ENCODE measurements at regions not wholly inside any gene's neighbourhood (a gene's known extent, or its start where the extent isn't known, plus 50 kb on each side); places are given as distances from the start of the nearest gene placed in this dataset.

DNA sequence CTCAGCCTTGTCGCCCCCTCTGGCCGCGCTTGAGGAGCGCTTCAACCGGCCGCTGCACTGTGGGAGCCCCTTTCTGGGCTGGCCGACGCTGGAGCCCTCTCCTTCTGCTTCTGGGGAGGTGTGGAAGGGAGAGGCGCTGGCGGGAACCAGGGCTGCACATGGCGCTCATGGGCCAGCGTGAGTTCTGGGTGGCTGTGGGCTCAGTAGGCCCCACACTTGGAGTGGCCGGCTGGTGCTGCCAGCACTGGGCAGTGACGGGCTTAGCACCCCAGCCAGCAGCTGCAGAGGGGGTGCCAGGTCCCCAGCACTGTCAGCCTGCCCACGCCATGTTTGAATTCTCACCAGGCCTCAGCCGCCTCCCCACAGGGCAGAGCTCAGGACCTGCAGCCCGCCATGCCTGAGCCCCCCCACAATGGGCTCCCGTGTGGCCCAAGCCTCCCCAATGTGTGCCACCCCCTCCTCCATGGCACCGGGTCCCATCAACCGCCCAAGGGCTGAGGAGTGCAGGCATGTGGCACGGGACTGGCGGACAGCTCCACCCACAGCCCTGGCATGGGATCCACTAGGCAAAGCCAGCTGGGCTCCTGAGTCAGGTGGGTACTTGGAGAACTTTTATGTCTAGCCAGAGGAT lies 615.2 kb downstream of the TRIML1 start:
- H3K4me3 ChIP-seq (ENCODE audit: low read length) = no peak overlapping the region
- TF ChIP-seq, protein P1, sequence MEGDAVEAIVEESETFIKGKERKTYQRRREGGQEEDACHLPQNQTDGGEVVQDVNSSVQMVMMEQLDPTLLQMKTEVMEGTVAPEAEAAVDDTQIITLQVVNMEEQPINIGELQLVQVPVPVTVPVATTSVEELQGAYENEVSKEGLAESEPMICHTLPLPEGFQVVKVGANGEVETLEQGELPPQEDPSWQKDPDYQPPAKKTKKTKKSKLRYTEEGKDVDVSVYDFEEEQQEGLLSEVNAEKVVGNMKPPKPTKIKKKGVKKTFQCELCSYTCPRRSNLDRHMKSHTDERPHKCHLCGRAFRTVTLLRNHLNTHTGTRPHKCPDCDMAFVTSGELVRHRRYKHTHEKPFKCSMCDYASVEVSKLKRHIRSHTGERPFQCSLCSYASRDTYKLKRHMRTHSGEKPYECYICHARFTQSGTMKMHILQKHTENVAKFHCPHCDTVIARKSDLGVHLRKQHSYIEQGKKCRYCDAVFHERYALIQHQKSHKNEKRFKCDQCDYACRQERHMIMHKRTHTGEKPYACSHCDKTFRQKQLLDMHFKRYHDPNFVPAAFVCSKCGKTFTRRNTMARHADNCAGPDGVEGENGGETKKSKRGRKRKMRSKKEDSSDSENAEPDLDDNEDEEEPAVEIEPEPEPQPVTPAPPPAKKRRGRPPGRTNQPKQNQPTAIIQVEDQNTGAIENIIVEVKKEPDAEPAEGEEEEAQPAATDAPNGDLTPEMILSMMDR (IDR thresholded peaks at IDR 0.05; ENCODE audit: insufficient read depth, low read depth, low read length, missing control alignments) = no peak
- no peak for DNase-seq (ENCODE audit: low read depth)

DNA sequence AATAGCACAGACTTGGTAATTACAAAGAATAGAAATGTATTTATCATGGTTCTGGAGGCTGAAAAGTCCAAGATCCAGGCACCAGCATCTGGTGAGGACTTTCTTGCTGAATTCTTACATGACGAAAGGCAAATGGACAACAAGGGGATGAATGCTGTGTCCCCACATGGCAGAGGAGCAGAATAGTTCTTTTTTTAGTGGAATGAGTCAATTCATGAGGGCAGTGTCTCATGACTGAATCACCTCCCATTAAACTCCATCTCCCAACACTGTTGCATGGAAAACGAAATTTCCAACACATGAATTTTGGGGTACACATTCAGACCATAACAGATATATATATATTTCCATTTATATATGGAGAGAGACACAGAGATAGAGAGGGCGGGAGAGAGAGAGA lies 628.3 kb downstream of the TRIML1 start:
- TF ChIP-seq, protein P1 (IDR thresholded peaks at IDR 0.05; ENCODE audit: insufficient read depth, low read depth, low read length, missing control alignments) = no peak
- no peak for DNase-seq (ENCODE audit: low read depth)
- no peak overlapping the region for H3K4me3 ChIP-seq (ENCODE audit: low read length)

DNA sequence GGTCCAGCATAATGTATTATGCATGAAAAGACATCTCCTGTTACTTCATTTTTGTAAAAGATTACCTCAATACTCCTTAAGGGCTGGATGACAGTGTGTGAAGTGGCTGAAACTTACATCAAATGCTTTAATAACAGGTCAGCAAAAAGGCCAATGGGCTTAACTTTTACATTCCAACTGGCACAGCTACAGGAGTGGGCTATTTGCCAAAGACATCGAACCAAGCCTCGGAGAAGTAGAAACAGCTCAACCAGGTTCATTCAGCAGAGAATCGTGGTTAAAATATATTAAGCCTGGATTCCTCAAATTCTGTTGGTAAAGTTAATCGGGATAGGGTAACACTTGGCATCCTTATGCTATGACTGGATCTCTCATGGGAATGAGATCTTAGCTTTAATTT lies 639.7 kb downstream of the TRIML1 start:
- TF ChIP-seq, protein P1 (IDR thresholded peaks at IDR 0.05; ENCODE audit: insufficient read depth, low read depth, low read length, missing control alignments) = no peak
- DNase-seq (ENCODE audit: low read depth) = peak; percentile 26
- H3K4me3 ChIP-seq (ENCODE audit: low read length) = no peak overlapping the region

DNA sequence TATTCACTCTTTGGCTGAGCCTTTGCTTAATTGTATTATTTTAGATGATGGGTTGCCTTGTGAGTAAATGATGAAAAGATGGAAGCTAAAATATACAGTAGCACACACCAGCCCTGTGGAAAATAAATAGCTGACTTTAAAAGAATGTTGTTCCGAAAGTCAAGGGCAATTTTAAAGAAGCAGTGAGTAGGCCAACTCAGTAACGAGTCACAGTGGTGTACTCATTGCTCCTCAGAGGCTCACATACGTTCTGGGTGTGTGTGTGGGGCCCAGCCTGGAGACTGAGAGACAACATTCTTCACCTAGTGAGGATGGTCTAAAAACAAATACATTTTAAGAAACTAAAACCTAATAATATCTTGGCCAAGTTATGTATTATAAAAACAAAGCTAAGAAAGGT lies 640.3 kb downstream of the TRIML1 start:
- H3K4me3 ChIP-seq (ENCODE audit: low read length) = no peak overlapping the region
- peak; percentile 57 for DNase-seq (ENCODE audit: low read depth)
- TF ChIP-seq, protein P1 (IDR thresholded peaks at IDR 0.05; ENCODE audit: insufficient read depth, low read depth, low read length, missing control alignments) = no peak

DNA sequence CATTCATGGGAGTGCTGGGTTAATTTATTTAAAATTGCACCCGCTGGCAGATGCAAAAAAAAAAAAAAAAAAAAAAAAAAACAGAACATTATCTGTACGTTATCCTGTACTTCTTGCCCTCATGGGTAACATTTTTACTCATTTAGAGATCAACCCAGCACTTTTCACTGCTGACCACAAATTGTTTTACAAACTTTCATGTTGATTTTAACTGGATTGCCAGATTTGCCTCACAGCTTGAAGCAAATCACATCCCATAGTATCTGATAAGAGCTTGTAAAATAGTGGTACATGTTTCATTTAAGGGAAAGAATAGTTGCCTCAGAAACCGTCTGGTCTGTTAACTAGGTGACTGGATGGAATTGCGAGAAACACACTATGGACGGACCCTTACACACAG lies 640.8 kb downstream of the TRIML1 start:
- H3K4me3 ChIP-seq (ENCODE audit: low read length) = no peak overlapping the region
- TF ChIP-seq, protein P1 (IDR thresholded peaks at IDR 0.05; ENCODE audit: insufficient read depth, low read depth, low read length, missing control alignments) = no peak
- DNase-seq (ENCODE audit: low read depth) = no peak

DNA sequence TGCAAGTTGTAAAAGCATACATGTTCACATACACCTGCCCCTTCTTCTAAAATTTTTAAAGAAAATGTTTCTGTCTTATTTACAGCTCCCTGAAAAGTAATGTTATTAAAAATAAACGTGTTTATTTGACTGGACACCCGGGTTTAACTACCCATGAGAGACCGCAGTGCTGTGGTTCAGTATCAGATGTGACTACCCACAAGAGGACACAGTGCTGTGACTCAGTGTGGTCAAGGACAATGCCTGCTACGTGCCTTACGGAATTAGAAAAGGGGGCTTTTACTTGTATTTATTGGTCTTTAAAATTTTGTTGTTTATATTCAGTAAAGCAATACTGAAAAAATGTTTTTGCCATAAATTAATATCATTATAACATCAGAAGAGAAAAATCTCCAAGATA lies 641.4 kb downstream of the TRIML1 start:
- no peak for DNase-seq (ENCODE audit: low read depth)
- no peak overlapping the region for H3K4me3 ChIP-seq (ENCODE audit: low read length)
- TF ChIP-seq, protein P1 (IDR thresholded peaks at IDR 0.05; ENCODE audit: insufficient read depth, low read depth, low read length, missing control alignments) = no peak

DNA sequence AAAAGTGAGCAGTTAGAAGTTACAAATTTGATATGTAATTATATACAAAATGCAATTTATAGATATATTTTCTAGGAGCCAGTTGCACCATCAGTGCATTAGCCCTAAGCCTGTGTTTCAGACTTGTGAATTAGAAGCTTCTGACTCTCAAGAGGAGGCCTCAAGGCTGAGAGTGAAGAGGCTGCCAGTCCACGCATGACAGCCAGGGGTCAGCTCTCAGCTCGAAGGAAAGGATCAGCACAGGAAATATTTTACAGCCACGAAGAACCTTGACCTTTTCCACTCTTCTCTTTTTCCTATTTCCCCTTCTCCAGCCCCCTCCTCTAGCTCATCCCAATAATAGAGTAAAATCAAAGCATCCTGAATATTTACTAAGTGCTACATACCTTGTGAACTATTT lies 642.4 kb downstream of the TRIML1 start:
- TF ChIP-seq, protein P1 (IDR thresholded peaks at IDR 0.05; ENCODE audit: insufficient read depth, low read depth, low read length, missing control alignments) = peak; percentile 67
- DNase-seq (ENCODE audit: low read depth) = peak; percentile 48
- no peak overlapping the region for H3K4me3 ChIP-seq (ENCODE audit: low read length)
